Ovary (tissue), 7 donors: ENCODE measurements at regions not wholly inside any gene's neighbourhood (a gene's known extent, or its start where the extent isn't known, plus 50 kb on each side); places are given as distances from the start of the nearest gene placed in this dataset.

Source experiments
- DNase-seq, 5 donors: peaks; one replicate each; pipeline ENCODE4 v3.0.0-alpha.2; 2019 to 2020
- H3K27ac ChIP-seq, 2 donors: fragments of 200-600 bp; one replicate each; pipeline versions ENCODE4 v1.5.1 to v1.8.0; 2019 to 2022
- H3K27me3 ChIP-seq: fragments of 200-600 bp; one replicate; pipeline ENCODE4 v1.8.0; 2022
- H3K36me3 ChIP-seq: fragments of 200-600 bp; sonication (generic); one replicate; pipeline ENCODE4 v1.5.1; 2019
- H3K4me1 ChIP-seq: one replicate; pipeline ENCODE4 v1.8.1; 2013; ENCODE audit warnings: mild to moderate bottlenecking, moderate library complexity; ENCODE audit not compliant: insufficient read depth
- H3K4me3 ChIP-seq: fragments of 200-600 bp; sonication (generic); one replicate; pipeline ENCODE4 v1.5.1; 2017
- H3K9me3 ChIP-seq, 2 donors: fragments of 200-600 bp in 1 of 2; sonication (generic) in 1 of 2; one replicate each; pipeline versions ENCODE4 v1.5.1 to v1.8.1; 2013 to 2019; ENCODE audit warnings: mild to moderate bottlenecking in 1 of 2, moderate library complexity in 1 of 2
- EP300 ChIP-seq: sonication (generic); formaldehyde crosslinking; IDR thresholded peaks from one replicate; pipeline ENCODE4 v1.6.1; 2017; ENCODE audit warnings: antibody characterized with exemption
- POLR2A ChIP-seq: fragments of 450-650 bp; IDR thresholded peaks from one replicate; pipeline ENCODE4 v1.6.1; 2017; ENCODE audit warnings: antibody characterized with exemption, mild to moderate bottlenecking, moderate library complexity
- WGBS, 3 donors: extraction: QIAGEN DNeasy Blood & Tissue Kit in 1 of 3; methylation state at CpG; one replicate each; pipeline versions ENCODE4 v1.1.5 to v1.1.7; 2013 to 2017; 5-methylcytosine and 5-hydroxymethylcytosine counted together
- intact Hi-C, 4 donors: fragments of 100-400 bp; cut with DNase I; formaldehyde crosslinking; loops; one replicate each; pipeline versions ENCODE4 v1.11.0 to v1.15.1; 2022 to 2023
- TF ChIP-seq, protein P1 (sequence below), 3 donors: fragments of 450-650 bp in 2 of 3; fragments of 200-600 bp in 1 of 3; IDR thresholded peaks; one replicate each; pipeline versions ENCODE4 v1.5.1 to v1.8.0; 2016 to 2022; ENCODE audit warnings: antibody characterized with exemption in 3 of 3, mild to moderate bottlenecking in 1 of 3
- donor health status: DM: no; HTN: no; CAD: no; lungs with moderate emphysema.
- donor health status: DM: no; HTN: no; CAD: no.
- donor health status: Bipolar disorder and iron deficiency.
- donor health status: DM: no; HTN: no; CAD: no.
- donor health status: DM: yes; HTN: yes; CAD: no.

DNA sequence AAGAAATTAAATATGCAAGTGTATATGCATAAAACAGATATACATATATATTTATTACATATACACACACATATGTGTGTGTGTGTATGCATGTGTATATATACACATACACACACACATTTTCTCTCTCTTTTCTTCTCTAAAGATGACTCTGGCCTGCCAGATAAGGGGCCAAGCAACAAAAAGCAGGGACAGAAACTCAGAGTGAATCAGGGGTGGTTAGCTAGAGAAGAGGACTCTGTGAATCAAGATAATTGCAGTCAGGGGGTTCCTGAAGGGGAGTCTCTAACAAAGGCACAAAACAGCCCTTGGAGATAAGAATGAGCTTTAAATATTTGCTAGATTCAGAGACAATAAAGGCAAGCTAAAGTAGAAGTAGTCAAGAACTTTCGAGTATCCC is 650.5 kb downstream of the UTRN start:
- no peak overlapping the region for H3K27ac ChIP-seq
- DNase-seq = no peak
- H3K27me3 ChIP-seq = no peaks in the 10 kb centered on the region
- no peaks in the 10 kb centered on the region for H3K4me1 ChIP-seq
- no peaks in the 10 kb centered on the region for H3K9me3 ChIP-seq
- TF ChIP-seq, protein P1, sequence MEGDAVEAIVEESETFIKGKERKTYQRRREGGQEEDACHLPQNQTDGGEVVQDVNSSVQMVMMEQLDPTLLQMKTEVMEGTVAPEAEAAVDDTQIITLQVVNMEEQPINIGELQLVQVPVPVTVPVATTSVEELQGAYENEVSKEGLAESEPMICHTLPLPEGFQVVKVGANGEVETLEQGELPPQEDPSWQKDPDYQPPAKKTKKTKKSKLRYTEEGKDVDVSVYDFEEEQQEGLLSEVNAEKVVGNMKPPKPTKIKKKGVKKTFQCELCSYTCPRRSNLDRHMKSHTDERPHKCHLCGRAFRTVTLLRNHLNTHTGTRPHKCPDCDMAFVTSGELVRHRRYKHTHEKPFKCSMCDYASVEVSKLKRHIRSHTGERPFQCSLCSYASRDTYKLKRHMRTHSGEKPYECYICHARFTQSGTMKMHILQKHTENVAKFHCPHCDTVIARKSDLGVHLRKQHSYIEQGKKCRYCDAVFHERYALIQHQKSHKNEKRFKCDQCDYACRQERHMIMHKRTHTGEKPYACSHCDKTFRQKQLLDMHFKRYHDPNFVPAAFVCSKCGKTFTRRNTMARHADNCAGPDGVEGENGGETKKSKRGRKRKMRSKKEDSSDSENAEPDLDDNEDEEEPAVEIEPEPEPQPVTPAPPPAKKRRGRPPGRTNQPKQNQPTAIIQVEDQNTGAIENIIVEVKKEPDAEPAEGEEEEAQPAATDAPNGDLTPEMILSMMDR (IDR thresholded peaks at IDR 0.05) = no peak
- no peak for TF ChIP-seq POLR2A
- TF ChIP-seq EP300 = no peak
- WGBS, 3 donors = 76 to 91% (median 85%) methylated on average over 1 of the region's 1 CpG
- no peaks in the 10 kb centered on the region for H3K36me3 ChIP-seq
- intact Hi-C loops = loop anchor here in 2 of 4 donors (10.0 kb wide), 1 partner anchor 351 kb away; no protein-coding TSS in a partner anchor
- H3K4me3 ChIP-seq = no peak overlapping the region

DNA sequence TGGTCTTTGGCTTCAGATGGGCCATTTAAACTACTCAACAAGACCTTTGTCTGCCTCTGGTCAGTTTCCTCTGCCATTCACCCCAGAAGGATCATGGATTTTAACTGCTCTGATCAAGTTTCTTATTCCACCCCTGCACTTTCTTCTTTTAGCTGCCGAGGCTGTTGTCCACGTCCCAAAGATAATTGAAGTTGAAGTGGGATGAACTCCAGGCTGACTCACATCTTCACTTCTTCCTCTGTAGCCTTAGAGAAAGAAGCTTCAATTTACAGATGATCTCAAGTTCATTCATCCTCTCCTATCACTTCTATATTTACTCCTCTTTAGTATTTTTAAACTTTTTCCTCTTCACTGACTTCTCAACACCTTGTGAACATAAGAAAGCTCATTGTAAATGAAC is 651.6 kb downstream of the UTRN start:
- Histone ChIP-seq H3K4me1 (no peaks in the 10 kb centered on the region), H3K27me3 (no peaks in the 10 kb centered on the region), H3K4me3 (no peak overlapping the region), H3K36me3 (no peaks in the 10 kb centered on the region), H3K27ac (no peak overlapping the region), H3K9me3 (no peaks in the 10 kb centered on the region)
- intact Hi-C loops = loop anchor here in 2 of 4 donors (10.0 kb wide), 1 partner anchor 352 kb away; no protein-coding TSS in a partner anchor
- 62 to 64% (median 63%) methylated on average over 2 of the region's 2 CpGs for WGBS, 3 donors
- no peak for TF ChIP-seq POLR2A
- no peak for TF ChIP-seq EP300
- TF ChIP-seq, protein P1 (IDR thresholded peaks at IDR 0.05) = no peak
- no peak for DNase-seq

DNA sequence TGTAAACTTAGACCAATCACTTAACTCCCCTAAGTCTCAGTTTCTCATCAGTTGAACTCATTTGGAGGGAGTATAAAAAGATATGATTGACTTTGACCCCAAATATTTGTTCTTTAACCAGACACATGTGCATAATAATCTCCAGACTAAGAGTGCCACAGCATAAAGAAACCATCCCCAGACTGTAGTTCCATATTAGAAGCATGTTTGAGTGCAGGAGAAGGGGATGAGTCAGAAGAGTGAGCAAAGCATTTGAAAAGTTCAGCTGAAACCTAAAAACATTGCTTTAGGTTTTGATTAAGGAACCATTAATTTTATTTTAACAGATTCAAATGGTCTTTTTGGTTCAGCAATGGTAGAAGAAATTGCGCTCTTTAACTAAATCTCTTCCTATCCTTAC is 654.8 kb downstream of the UTRN start:
- Histone ChIP-seq H3K27ac (no peak overlapping the region), H3K9me3 (no peaks in the 10 kb centered on the region), H3K27me3 (no peaks in the 10 kb centered on the region), H3K4me1 (no peaks in the 10 kb centered on the region), H3K4me3 (no peak overlapping the region), H3K36me3 (no peaks in the 10 kb centered on the region)
- TF ChIP-seq POLR2A (no peak), EP300 (no peak)
- TF ChIP-seq, protein P1 (IDR thresholded peaks at IDR 0.05) = no peak
- 98 to 100% (median 98%) methylated on average over 1 of the region's 1 CpG for WGBS, 3 donors
- intact Hi-C loops = loop anchor here in 2 of 4 donors (10.0 kb wide), 1 partner anchor 355 kb away; no protein-coding TSS in a partner anchor
- DNase-seq = no peak

DNA sequence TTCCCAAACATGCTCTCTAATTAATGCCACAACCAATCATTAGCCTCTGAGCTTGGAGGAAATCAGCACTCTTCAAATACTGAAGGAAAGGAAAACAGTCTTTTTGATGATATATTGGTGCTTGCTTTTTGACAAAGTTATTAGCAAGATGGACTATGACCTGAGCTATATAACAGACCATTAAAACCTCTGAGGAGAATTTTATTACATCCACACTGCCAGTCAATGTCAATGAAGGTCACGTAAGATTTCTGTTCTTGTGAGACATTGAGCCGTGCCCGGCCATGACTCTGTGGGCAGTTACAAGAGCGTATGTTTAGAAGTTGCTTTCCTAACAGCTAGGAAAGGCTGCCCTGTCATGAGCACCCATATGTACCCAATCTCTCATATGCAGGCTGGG is 659.0 kb downstream of the UTRN start:
- intact Hi-C loops = no loop called here
- 51 to 65% (median 62%) methylated on average over 4 of the region's 4 CpGs for WGBS, 3 donors
- H3K27ac ChIP-seq = no peak overlapping the region

More for the DNA sequence above, 659.0 kb downstream of the UTRN start:
- Histone ChIP-seq H3K36me3 (no peaks in the 10 kb centered on the region), H3K9me3 (no peaks in the 10 kb centered on the region), H3K4me1 (no peaks in the 10 kb centered on the region), H3K4me3 (no peak overlapping the region), H3K27me3 (no peaks in the 10 kb centered on the region)
- TF ChIP-seq POLR2A (no peak), EP300 (no peak)
- TF ChIP-seq, protein P1 (IDR thresholded peaks at IDR 0.05) = no peak
- DNase-seq = no peak
